C4-2B (cell line): ENCODE measurements at regions not wholly inside any gene's neighbourhood (a gene's known extent, or its start where the extent isn't known, plus 50 kb on each side); places are given as distances from the start of the nearest gene placed in this dataset.
A peak's percentile ranks its signal among the peaks of the same experiment; 100 is the strongest.
"Not testable (repeated sequence)": the region's sequence is repeated elsewhere in the genome, so short reads cannot be mapped to it uniquely, and the experiment has no call there.

ENCODE experiments used
- H3K27ac ChIP-seq: fragments of 450-650 bp; 2 replicates; pipeline ENCODE4 v1.5.1; 2017
- ZFX ChIP-seq: fragments of 450-650 bp; IDR thresholded peaks from 2 replicates; pipeline ENCODE4 v1.6.1; 2017
- TF ChIP-seq, protein P1 (sequence below): fragments of 450-650 bp; conservative IDR thresholded peaks from 2 replicates; pipeline ENCODE4 v1.5.1; 2017; ENCODE audit warnings: mild to moderate bottlenecking

DNA sequence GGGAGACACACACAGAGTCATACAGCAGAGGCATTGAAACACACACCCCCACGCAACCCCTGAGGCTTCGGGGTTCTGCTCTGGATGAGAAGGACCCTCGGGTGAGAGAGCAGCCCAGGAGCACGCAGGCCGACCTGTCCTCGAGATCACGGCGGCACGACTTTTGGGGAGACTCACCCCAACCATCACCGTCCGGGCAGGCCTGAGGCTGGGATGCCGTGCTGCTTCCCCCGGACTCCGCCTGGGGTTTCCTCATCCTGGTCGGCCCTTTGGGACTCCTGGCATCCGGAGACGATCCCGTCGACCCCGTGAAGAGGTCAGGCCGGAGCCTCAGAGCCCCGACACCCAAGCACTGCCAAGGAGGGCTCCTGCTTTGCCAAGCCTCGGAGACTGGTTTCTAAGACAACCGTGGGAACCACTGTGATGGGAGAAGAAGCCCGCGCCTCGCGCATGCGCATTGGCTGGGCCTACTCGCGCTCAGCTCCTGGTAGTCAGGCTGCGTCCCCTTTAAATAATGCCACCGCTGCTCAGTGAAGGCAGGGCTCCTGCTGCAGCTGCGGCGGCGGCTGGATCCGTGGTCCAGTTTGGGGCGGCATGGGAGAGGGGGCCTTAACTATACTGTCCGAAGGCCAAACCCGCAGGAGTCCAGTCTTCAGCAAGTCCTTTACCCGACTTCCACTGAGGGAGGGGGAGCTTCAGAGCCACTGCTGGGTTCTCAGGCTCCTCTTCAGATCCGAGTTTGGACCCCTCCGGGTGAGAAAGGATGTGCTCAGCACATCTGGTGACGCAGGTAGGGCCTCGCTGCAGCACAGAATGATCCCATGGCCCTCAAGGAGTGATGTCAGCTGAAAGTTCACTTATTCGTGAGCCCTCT, 171.4 kb upstream of the ZNF337 start:
- no peak for TF ChIP-seq ZFX
- TF ChIP-seq, protein P1, sequence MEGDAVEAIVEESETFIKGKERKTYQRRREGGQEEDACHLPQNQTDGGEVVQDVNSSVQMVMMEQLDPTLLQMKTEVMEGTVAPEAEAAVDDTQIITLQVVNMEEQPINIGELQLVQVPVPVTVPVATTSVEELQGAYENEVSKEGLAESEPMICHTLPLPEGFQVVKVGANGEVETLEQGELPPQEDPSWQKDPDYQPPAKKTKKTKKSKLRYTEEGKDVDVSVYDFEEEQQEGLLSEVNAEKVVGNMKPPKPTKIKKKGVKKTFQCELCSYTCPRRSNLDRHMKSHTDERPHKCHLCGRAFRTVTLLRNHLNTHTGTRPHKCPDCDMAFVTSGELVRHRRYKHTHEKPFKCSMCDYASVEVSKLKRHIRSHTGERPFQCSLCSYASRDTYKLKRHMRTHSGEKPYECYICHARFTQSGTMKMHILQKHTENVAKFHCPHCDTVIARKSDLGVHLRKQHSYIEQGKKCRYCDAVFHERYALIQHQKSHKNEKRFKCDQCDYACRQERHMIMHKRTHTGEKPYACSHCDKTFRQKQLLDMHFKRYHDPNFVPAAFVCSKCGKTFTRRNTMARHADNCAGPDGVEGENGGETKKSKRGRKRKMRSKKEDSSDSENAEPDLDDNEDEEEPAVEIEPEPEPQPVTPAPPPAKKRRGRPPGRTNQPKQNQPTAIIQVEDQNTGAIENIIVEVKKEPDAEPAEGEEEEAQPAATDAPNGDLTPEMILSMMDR: no peak
- H3K27ac ChIP-seq: no peak overlapping the region

DNA sequence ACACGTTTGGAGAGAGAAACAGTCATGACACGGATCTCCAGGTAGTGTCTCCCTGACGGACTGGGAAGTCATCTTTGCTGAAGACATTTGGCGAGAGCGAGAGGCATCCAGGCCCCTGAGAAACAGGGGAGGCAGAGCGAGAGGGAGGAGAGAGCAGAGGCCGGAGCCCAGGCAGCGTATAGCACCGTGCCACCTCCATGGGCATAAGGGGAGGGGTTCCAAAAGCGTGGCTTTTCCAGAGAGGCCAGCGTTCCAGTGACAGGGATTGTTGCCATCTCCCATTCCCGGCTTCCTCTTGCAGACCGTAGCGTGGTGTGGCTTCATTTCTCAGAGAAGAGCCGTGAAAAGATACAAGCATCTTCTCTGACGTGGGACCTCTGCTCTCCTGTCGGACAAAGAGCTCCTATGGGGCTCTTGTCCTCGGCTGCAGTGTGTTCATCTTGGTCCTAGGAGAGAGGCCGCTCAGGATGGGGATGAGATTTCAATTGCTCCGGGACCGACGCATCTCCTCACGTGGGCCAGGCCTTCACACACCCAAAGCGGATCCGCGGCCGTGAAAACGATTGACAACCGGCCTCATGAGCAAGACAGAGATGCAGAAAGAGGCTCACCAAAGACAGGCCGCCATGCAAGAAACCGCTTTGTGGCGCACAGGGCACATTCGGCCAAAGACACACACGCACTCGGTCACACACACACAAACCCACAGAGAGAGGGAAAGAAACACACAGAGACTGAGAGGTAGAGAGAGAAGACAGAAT, 170.5 kb upstream of the ZNF337 start:
- H3K27ac ChIP-seq: not testable (repeated sequence)

DNA sequence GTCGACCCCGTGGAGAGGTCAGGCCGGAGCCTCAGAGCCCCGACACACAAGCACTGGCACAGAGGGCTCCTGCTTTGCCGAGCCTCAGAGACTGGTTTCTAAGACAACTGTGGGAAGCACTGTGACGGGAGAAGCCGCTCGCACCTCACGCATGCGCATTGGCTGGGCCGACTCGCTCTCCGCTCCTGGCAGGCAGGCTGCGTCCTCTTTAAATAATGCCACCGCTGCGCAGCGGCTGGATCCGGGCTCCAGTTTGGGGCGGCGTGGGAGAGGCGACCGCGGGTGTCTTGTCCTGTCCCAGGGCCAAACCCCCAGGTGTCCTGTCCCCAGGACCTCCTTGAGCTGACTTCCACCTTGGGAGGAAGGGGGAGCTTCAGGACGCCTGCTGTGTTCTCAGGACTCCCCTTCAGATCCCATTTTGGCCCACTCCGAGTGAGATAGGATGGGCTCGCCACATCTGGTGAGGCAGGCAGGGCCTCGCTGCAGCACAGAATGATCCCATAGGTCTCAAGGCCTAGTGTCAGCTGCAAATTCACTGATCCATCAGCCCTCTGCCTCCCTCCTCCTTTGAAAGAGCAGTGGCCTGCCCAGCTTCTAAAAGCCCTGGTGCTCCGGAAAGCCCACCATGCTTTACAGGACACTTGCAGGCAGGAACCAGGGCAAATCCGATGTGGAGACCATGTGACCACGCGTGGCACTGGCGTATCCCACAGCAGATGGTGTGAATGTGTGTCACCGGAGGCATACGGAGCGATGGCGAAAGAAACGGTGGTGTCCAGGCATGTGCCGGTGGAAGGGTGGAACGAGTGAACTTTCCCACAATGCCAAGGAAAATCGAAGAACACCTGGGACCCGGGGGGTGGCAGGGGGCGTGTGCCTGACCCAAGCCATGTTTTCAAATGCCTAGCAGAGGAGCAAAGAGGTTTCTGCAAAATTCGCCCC, 169.3 kb upstream of the ZNF337 start:
- H3K27ac ChIP-seq: no peak overlapping the region; the same call in 1 of the 2 replicates
- TF ChIP-seq, protein P1: no peak
- no peak for TF ChIP-seq ZFX

DNA sequence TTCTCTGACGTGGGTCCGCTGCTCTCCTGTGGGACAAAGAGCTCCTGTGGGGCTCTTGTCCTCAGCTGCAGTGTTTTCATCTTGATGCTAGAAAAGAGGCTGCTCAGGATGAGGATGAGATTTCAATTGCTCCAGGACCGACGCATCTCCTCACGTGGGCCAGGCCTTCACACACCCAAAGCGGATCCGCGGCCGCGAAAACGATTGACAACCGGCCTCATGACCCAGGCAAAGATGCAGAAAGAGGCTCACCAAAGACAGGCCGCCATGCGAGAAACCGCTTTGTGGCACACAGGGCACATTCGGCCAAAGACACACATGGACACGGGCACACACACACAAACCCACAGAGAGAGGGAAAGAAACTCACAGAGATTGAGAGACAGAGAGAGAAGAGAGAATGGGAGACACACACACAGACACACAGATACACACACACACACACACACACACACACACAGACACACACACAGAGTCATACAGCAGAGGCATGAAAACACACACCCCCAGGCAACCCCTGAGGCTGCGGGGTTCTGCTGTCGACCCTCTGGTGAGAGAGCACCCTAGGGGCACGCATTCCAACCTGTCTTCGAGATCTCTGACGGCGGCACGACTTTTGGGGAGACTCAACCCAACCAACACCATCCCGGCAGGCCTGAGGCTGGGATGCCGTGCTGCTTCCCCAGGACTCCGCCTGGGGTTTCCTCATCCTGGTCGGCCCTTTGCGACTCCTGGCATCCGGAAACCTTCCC, 168.5 kb upstream of the ZNF337 start:
- not testable (repeated sequence) for H3K27ac ChIP-seq

DNA sequence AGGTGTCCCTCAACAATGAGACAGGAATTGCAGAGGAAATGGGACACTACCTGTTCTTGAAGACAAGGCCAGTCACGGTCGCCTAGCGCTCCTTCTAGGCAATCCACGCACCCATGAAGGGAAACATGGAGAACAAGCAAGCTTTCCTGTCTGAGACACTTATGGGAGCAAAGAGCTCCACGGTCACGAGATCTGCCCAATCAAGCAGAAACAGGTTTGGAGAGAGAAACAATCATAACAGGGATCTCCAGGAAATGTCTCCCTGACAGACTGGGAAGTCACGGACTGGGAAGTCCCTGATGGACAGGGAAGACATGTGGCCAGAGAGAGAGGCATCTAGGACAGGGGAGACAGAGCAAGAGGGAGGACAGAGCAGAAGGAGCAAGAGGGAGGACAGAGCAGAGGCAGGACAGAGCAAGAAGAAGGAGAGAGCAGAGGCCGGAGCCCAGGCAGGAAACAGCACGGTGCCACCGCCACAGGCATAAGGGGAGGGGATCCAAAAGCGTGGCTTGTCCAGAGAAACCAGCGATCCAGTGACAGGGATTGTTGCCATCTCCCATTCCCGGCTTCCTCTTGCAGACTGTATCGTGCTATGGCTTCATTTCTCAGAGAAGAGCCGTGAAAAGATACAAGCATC, 167.8 kb upstream of the ZNF337 start:
- TF ChIP-seq, protein P1: no peak
- no peak for TF ChIP-seq ZFX
- no peak overlapping the region for H3K27ac ChIP-seq

DNA sequence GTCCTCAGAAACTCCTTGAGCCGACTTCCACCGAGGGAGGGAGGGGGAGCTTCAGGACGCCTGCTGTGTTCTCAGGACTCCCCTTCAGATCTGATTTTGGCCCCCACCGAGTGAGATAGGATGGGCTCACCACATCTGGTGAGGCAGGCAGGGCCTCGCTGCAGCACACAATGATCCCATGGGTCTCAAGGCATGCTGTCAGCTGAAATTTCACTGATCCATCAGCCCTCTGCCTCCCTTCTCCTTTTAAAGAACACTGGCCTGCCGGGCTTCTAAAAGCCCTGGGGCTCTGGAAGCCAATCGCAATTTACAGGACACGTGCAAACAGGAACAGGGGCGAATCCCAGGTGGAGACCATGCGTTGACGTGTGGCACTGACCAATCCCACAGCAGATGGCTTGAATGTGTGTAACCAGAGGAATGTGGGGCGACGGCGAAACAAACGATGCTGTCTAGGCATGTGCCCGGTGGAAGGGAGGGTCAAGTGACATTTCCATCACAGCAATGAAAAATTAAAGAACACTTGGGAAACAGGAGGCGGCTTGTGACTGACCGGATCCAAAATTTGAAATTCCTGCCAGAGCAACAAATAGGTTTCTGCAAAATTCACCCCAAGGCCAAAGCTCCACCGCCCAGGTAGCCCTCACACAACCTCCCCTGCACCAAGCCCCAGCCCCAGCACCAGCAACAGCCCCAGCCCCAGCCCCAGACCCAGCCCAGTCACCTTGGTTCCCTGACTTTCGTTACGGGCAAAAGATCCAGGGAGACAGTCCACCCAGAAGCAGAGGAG, 167.1 kb upstream of the ZNF337 start:
- TF ChIP-seq, protein P1: no peak
- TF ChIP-seq ZFX: no peak
- H3K27ac ChIP-seq: peak overlapping the region; percentile 27; the same call in 1 of the 2 replicates

DNA sequence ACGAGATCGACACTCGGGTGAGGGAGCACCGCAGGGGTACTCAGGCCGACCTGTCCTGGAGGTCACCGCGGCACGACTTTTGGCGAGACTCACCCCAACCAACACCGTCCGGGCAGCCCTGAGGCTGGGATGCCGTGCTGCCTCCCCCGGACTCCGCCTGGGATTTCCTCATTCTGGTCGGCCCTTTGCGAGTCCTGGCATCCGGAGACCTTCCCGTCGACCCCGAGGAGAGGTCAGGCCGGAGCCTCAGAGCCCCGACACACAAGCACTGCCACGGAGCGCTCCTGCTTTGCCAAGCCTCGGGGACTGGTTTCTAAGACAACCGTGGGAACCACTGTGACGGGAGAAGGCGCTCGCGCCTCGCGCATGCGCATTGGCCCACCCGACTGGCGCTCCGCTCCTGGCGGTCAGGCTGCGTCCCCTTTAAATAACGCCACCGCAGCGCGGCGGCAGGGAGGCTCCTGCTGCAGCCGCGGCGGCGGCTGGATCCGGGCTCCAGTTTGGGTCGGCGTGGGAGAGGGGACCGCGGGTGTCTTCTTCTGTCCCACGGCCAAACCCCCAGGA, 166.4 kb upstream of the ZNF337 start:
- peak overlapping the region; percentile 27; the same call in 1 of the 2 replicates for H3K27ac ChIP-seq
